ENCODE measurements at regions not wholly inside any gene's neighbourhood (a gene's known extent, or its start where the extent isn't known, plus 50 kb on each side); places are given as distances from the start of the nearest gene placed in this dataset.

DNA sequence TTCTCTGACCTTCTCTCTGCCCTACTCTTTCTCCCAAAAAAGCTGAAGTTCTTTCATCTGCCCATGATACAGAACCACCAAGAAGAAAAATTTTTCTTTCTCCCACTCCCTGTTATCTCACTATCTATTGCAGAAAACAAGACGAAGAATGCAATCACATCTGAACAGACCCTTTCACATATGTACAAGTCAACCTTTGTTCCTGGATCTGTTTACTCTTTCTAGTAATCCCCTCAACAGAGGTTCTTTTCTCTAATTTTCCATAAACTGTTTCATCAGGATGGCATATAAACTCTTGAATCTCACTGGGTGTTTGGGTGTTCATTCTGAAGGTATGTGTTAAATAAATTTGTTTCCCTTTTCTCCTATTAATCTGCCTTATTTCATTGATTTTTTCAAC is 1262.7 kb upstream of the NRXN1 start:
- no peak for DNase-seq
- Histone ChIP-seq H3K27me3 (replicated peaks in 2 of 5; ENCODE audit: control insufficient read depth in 4 of 5, insufficient read depth in 5 of 5, low read length in 4 of 5) (no peaks in the 10 kb centered on the region), H3K4me1 (ENCODE audit: control extremely low read depth in 1 of 4, control insufficient read depth in 4 of 4, insufficient read depth in 4 of 4, low read length in 3 of 4) (no peaks in the 10 kb centered on the region), H3K36me3 (ENCODE audit: control insufficient read depth in 4 of 4, insufficient read depth in 4 of 4, low read length in 3 of 4) (no peaks in the 10 kb centered on the region), H3K4me3 (ENCODE audit: control insufficient read depth in 1 of 7, extremely low read depth in 1 of 7, insufficient read depth in 4 of 7, low read depth in 2 of 7, low read length in 6 of 7) (no peak overlapping the region), H3K9me3 (ENCODE audit: control extremely low read depth in 1 of 5, control insufficient read depth in 4 of 5, insufficient read depth in 2 of 5, low read depth in 1 of 5, low read length in 4 of 5) (peaks cover 0 to 2% (median 0%) of the 10 kb centered on the region in 5 experiments), H3K27ac (ENCODE audit: insufficient read depth in 1 of 2, low read depth in 1 of 2, low read length in 2 of 2, poor library complexity in 1 of 2, severe bottlenecking in 2 of 2) (no peak overlapping the region)
- CTCF ChIA-PET: no interaction called here
- POLR2A ChIA-PET: no interaction called here
- 86% methylated on average over 1 of the region's 1 CpG for WGBS (ENCODE audit: insufficient coverage)

DNA sequence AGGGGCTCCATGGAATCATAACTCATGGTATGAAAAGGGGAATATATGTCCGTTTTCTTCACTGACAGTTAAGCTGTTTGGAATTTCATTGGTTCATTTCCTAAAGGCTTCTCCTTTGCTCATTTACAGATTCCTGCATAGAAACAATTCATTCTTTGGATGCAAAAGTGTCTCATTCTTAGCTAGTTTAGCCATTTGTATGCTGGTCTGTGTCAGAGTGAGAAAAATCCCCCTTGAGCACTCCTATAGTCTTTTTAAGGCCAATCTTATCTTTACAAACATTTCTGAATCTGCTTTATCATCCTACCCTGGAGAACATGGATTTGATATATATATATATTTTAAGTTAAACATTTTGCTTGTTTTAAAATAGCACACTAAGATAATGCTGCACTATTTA is 1260.9 kb upstream of the NRXN1 start:
- DNase-seq: no peak
- WGBS (ENCODE audit: insufficient coverage): 100% methylated on average over 1 of the region's 1 CpG
- no peaks in the 10 kb centered on the region for H3K4me1 ChIP-seq (ENCODE audit: control extremely low read depth in 1 of 4, control insufficient read depth in 4 of 4, insufficient read depth in 4 of 4, low read length in 3 of 4)
- no peak overlapping the region for H3K4me3 ChIP-seq (ENCODE audit: control insufficient read depth in 1 of 7, extremely low read depth in 1 of 7, insufficient read depth in 4 of 7, low read depth in 2 of 7, low read length in 6 of 7)
- no peak overlapping the region for H3K27ac ChIP-seq (ENCODE audit: insufficient read depth in 1 of 2, low read depth in 1 of 2, low read length in 2 of 2, poor library complexity in 1 of 2, severe bottlenecking in 2 of 2)
- no peaks in the 10 kb centered on the region for H3K27me3 ChIP-seq (replicated peaks in 2 of 5; ENCODE audit: control insufficient read depth in 4 of 5, insufficient read depth in 5 of 5, low read length in 4 of 5)
- H3K9me3 ChIP-seq (ENCODE audit: control extremely low read depth in 1 of 5, control insufficient read depth in 4 of 5, insufficient read depth in 2 of 5, low read depth in 1 of 5, low read length in 4 of 5): no peaks in the 10 kb centered on the region
- POLR2A ChIA-PET: no interaction called here
- CTCF ChIA-PET: no interaction called here
- no peaks in the 10 kb centered on the region for H3K36me3 ChIP-seq (ENCODE audit: control insufficient read depth in 4 of 4, insufficient read depth in 4 of 4, low read length in 3 of 4)

DNA sequence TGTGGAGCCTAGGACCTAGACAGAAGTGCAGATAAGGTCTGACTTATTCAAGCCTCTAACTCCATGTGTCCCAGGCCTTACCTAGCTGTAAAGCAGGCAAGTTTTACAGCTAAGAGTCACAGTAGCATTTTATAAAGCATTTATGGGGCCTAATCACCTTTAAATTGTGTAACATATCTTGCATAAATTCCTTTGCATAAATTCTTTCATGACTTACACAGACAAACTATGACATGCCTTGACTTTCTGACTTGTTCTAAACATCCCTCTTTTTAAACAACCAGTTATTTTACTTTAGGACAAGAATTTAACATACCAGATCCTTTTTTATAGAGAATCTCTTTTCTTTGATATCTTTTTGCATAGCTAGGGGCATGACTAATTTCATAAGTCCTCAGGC is 1257.8 kb upstream of the NRXN1 start:
- ChIA-PET CTCF (no interaction called here), POLR2A (no interaction called here)
- no peaks in the 10 kb centered on the region for H3K9me3 ChIP-seq (ENCODE audit: control extremely low read depth in 1 of 5, control insufficient read depth in 4 of 5, insufficient read depth in 2 of 5, low read depth in 1 of 5, low read length in 4 of 5)
- no peak overlapping the region for H3K4me3 ChIP-seq (ENCODE audit: control insufficient read depth in 1 of 7, extremely low read depth in 1 of 7, insufficient read depth in 4 of 7, low read depth in 2 of 7, low read length in 6 of 7)
- no peaks in the 10 kb centered on the region for H3K27me3 ChIP-seq (replicated peaks in 2 of 5; ENCODE audit: control insufficient read depth in 4 of 5, insufficient read depth in 5 of 5, low read length in 4 of 5)
- H3K27ac ChIP-seq (ENCODE audit: insufficient read depth in 1 of 2, low read depth in 1 of 2, low read length in 2 of 2, poor library complexity in 1 of 2, severe bottlenecking in 2 of 2): no peak overlapping the region
- DNase-seq: no peak
- H3K4me1 ChIP-seq (ENCODE audit: control extremely low read depth in 1 of 4, control insufficient read depth in 4 of 4, insufficient read depth in 4 of 4, low read length in 3 of 4): no peaks in the 10 kb centered on the region
- H3K36me3 ChIP-seq (ENCODE audit: control insufficient read depth in 4 of 4, insufficient read depth in 4 of 4, low read length in 3 of 4): no peaks in the 10 kb centered on the region

GRCh38 chr2:52288596-52288995 is 1256.7 kb upstream of the NRXN1 start:
- peaks cover 0 to 4% (median 0%) of the 10 kb centered on the region in 5 experiments for H3K9me3 ChIP-seq (ENCODE audit: control extremely low read depth in 1 of 5, control insufficient read depth in 4 of 5, insufficient read depth in 2 of 5, low read depth in 1 of 5, low read length in 4 of 5)
- no peaks in the 10 kb centered on the region for H3K27me3 ChIP-seq (replicated peaks in 2 of 5; ENCODE audit: control insufficient read depth in 4 of 5, insufficient read depth in 5 of 5, low read length in 4 of 5)
- no peaks in the 10 kb centered on the region for H3K4me1 ChIP-seq (ENCODE audit: control extremely low read depth in 1 of 4, control insufficient read depth in 4 of 4, insufficient read depth in 4 of 4, low read length in 3 of 4)
- ChIA-PET POLR2A (no interaction called here), CTCF (no interaction called here)
- H3K27ac ChIP-seq (ENCODE audit: insufficient read depth in 1 of 2, low read depth in 1 of 2, low read length in 2 of 2, poor library complexity in 1 of 2, severe bottlenecking in 2 of 2): no peak overlapping the region
- no peaks in the 10 kb centered on the region for H3K36me3 ChIP-seq (ENCODE audit: control insufficient read depth in 4 of 4, insufficient read depth in 4 of 4, low read length in 3 of 4)
- no peak for DNase-seq
- no peak overlapping the region for H3K4me3 ChIP-seq (ENCODE audit: control insufficient read depth in 1 of 7, extremely low read depth in 1 of 7, insufficient read depth in 4 of 7, low read depth in 2 of 7, low read length in 6 of 7)

GRCh38 chr2:52269696-52270485 is 1238.0 kb upstream of the NRXN1 start:
- Histone ChIP-seq H3K9me3 (ENCODE audit: control extremely low read depth in 1 of 5, control insufficient read depth in 4 of 5, insufficient read depth in 2 of 5, low read depth in 1 of 5, low read length in 4 of 5) (peaks cover 0 to 3% (median 0%) of the 10 kb centered on the region in 5 experiments), H3K4me1 (ENCODE audit: control extremely low read depth in 1 of 4, control insufficient read depth in 4 of 4, insufficient read depth in 4 of 4, low read length in 3 of 4) (no peaks in the 10 kb centered on the region), H3K27ac (ENCODE audit: insufficient read depth in 1 of 2, low read depth in 1 of 2, low read length in 2 of 2, poor library complexity in 1 of 2, severe bottlenecking in 2 of 2) (no peak overlapping the region), H3K36me3 (ENCODE audit: control insufficient read depth in 4 of 4, insufficient read depth in 4 of 4, low read length in 3 of 4) (no peaks in the 10 kb centered on the region), H3K27me3 (replicated peaks in 2 of 5; ENCODE audit: control insufficient read depth in 4 of 5, insufficient read depth in 5 of 5, low read length in 4 of 5) (no peaks in the 10 kb centered on the region), H3K4me3 (ENCODE audit: control insufficient read depth in 1 of 7, extremely low read depth in 1 of 7, insufficient read depth in 4 of 7, low read depth in 2 of 7, low read length in 6 of 7) (no peak overlapping the region)
- DNase-seq: no peak
- ChIA-PET CTCF (no interaction called here), POLR2A (no interaction called here)
- WGBS (ENCODE audit: insufficient coverage): 94% methylated on average over 2 of the region's 3 CpGs

- CTCF ChIA-PET: no interaction called here
- Histone ChIP-seq H3K4me1 (ENCODE audit: control extremely low read depth in 1 of 4, control insufficient read depth in 4 of 4, insufficient read depth in 4 of 4, low read length in 3 of 4) (no peaks in the 10 kb centered on the region), H3K9me3 (ENCODE audit: control extremely low read depth in 1 of 5, control insufficient read depth in 4 of 5, insufficient read depth in 2 of 5, low read depth in 1 of 5, low read length in 4 of 5) (no peaks in the 10 kb centered on the region), H3K36me3 (ENCODE audit: control insufficient read depth in 4 of 4, insufficient read depth in 4 of 4, low read length in 3 of 4) (no peaks in the 10 kb centered on the region), H3K27ac (ENCODE audit: insufficient read depth in 1 of 2, low read depth in 1 of 2, low read length in 2 of 2, poor library complexity in 1 of 2, severe bottlenecking in 2 of 2) (no peak overlapping the region), H3K4me3 (ENCODE audit: control insufficient read depth in 1 of 7, extremely low read depth in 1 of 7, insufficient read depth in 4 of 7, low read depth in 2 of 7, low read length in 6 of 7) (no peak overlapping the region), H3K27me3 (replicated peaks in 2 of 5; ENCODE audit: control insufficient read depth in 4 of 5, insufficient read depth in 5 of 5, low read length in 4 of 5) (no peaks in the 10 kb centered on the region)
- WGBS (ENCODE audit: insufficient coverage): no CpG with 5 or more reads among the region's 2 CpGs
- no peak for DNase-seq
- POLR2A ChIA-PET: no interaction called here
Observed at GRCh38 chr2:52264911-52265310, 1233.0 kb upstream of the NRXN1 start.

- Histone ChIP-seq H3K36me3 (ENCODE audit: control insufficient read depth in 4 of 4, insufficient read depth in 4 of 4, low read length in 3 of 4) (no peaks in the 10 kb centered on the region), H3K27ac (ENCODE audit: insufficient read depth in 1 of 2, low read depth in 1 of 2, low read length in 2 of 2, poor library complexity in 1 of 2, severe bottlenecking in 2 of 2) (no peak overlapping the region), H3K27me3 (replicated peaks in 2 of 5; ENCODE audit: control insufficient read depth in 4 of 5, insufficient read depth in 5 of 5, low read length in 4 of 5) (no peaks in the 10 kb centered on the region), H3K4me1 (ENCODE audit: control extremely low read depth in 1 of 4, control insufficient read depth in 4 of 4, insufficient read depth in 4 of 4, low read length in 3 of 4) (no peaks in the 10 kb centered on the region), H3K9me3 (ENCODE audit: control extremely low read depth in 1 of 5, control insufficient read depth in 4 of 5, insufficient read depth in 2 of 5, low read depth in 1 of 5, low read length in 4 of 5) (no peaks in the 10 kb centered on the region), H3K4me3 (ENCODE audit: control insufficient read depth in 1 of 7, extremely low read depth in 1 of 7, insufficient read depth in 4 of 7, low read depth in 2 of 7, low read length in 6 of 7) (no peak overlapping the region)
- WGBS (ENCODE audit: insufficient coverage): 94% methylated on average over 3 of the region's 3 CpGs
- ChIA-PET CTCF (no interaction called here), POLR2A (no interaction called here)
- no peak for DNase-seq
Observed at GRCh38 chr2:52264488-52264887, 1232.6 kb upstream of the NRXN1 start.

All from common myeloid progenitor, CD34-positive (primary cell).